IMR-90 (cell line): ENCODE measurements at regions not wholly inside any gene's neighbourhood (a gene's known extent, or its start where the extent isn't known, plus 50 kb on each side); places are given as distances from the start of the nearest gene placed in this dataset.

Experiments
- ATAC-seq: fragments of 200-7000 bp; cut with Tn5 transposase; 2 replicates; pipeline ENCODE4 v1.9.1; 2020; ENCODE audit warnings: low read depth, mild to moderate bottlenecking, moderate library complexity
- BruUV-seq: library from RNA; stranded (reverse); fragments of 400-500 nt; replicated peaks from 2 replicates; lab custom pipeline; 2021; lab: Mats Ljungman, UMichigan
- CTCF ChIA-PET: fragments of 300-600 bp; formaldehyde crosslinking; extraction: SDS; loops from one replicate; lab custom pipeline; 2021; ENCODE audit warnings: antibody characterized with exemption; lab: Yijun Ruan, JAX
- POLR2A ChIA-PET: fragments of 300-600 bp; sonication (Branson Sonifier 250); formaldehyde crosslinking; loops from one replicate; lab custom pipeline; 2022; ENCODE audit warnings: antibody characterized with exemption; ENCODE audit not compliant: unreplicated experiment; lab: Charles Lee
- DNase-seq: peaks from one replicate; pipeline ENCODE4 v3.0.0; 2013
- H2AFZ ChIP-seq: replicated peaks from 2 replicates; pipeline ENCODE3; 2013; ENCODE audit warnings: low read length, mild to moderate bottlenecking; ENCODE audit not compliant: poor library complexity
- H2AK5ac ChIP-seq: 2 replicates; pipeline ENCODE4 v1.6.1; 2013; ENCODE audit warnings: low read depth, low read length, inconsistent platforms
- H2AK9ac ChIP-seq: replicated peaks from 2 replicates; pipeline ENCODE3; 2013; ENCODE audit warnings: mild to moderate bottlenecking, low read depth, low read length, moderate library complexity; ENCODE audit not compliant: poor library complexity
- H2BK120ac ChIP-seq: 2 replicates; pipeline ENCODE4 v1.6.1; 2013; ENCODE audit warnings: low read depth, low read length, inconsistent platforms
- H2BK15ac ChIP-seq: 3 replicates; pipeline ENCODE4 v1.6.1; 2013; ENCODE audit warnings: low read depth, low read length, inconsistent platforms
- H2BK20ac ChIP-seq: 2 replicates; pipeline ENCODE4 v1.6.1; 2013; ENCODE audit warnings: low read depth, mild to moderate bottlenecking, inconsistent platforms, low read length, moderate library complexity
- H2BK5ac ChIP-seq: 2 replicates; pipeline ENCODE4 v1.6.1; 2013; ENCODE audit warnings: mild to moderate bottlenecking, low read depth, low read length, inconsistent platforms; ENCODE audit not compliant: poor library complexity, severe bottlenecking
- H3K14ac ChIP-seq: replicated peaks from 2 replicates; pipeline ENCODE4 v1.6.1; 2013; ENCODE audit warnings: low read depth, low read length, inconsistent platforms
- H3K18ac ChIP-seq: 2 replicates; pipeline ENCODE4 v1.6.1; 2013; ENCODE audit warnings: low read depth, low read length, control low read depth
- H3K23ac ChIP-seq: 2 replicates; pipeline ENCODE4 v1.6.1; 2013; ENCODE audit warnings: low read depth, low read length, inconsistent platforms
- H3K27ac ChIP-seq: 2 replicates; pipeline ENCODE4 v1.5.1; 2013; ENCODE audit warnings: mild to moderate bottlenecking, control low read depth, low read length; ENCODE audit not compliant: insufficient read depth
- H3K27me3 ChIP-seq: 2 replicates; pipeline ENCODE4 v1.6.1; 2013; ENCODE audit warnings: low read length; ENCODE audit not compliant: control insufficient read depth, insufficient read depth
- H3K36me3 ChIP-seq: 2 replicates; pipeline ENCODE4 v1.6.1; 2013; ENCODE audit warnings: low read length, mixed read lengths; ENCODE audit not compliant: control insufficient read depth, insufficient read depth
- H3K4ac ChIP-seq: 2 replicates; pipeline ENCODE4 v1.6.1; 2013; ENCODE audit warnings: low read depth, low read length, inconsistent platforms
- H3K4me1 ChIP-seq: 2 replicates; pipeline ENCODE4 v1.6.1; 2013; ENCODE audit warnings: low read length, mixed read lengths; ENCODE audit not compliant: control insufficient read depth, insufficient read depth
- H3K4me2 ChIP-seq: 2 replicates; pipeline ENCODE4 v1.6.1; 2013; ENCODE audit warnings: low read depth, mild to moderate bottlenecking, control low read depth, low read length, moderate library complexity
- H3K4me3 ChIP-seq: 2 replicates; pipeline ENCODE4 v1.5.1; 2013; ENCODE audit warnings: low read depth, mild to moderate bottlenecking, control low read depth, low read length, moderate library complexity; ENCODE audit not compliant: insufficient read depth
- H3K56ac ChIP-seq: 2 replicates; pipeline ENCODE4 v1.6.1; 2013; ENCODE audit warnings: low read length, inconsistent platforms; ENCODE audit not compliant: insufficient read depth; ENCODE audit errors: extremely low read depth
- H3K79me1 ChIP-seq, 2 experiments: 2 replicates each; pipeline ENCODE4 v1.6.1; 2013; ENCODE audit warnings: low read length in 2 of 2, inconsistent platforms in 1 of 2, low read depth in 1 of 2
- H3K9ac ChIP-seq: 2 replicates; pipeline ENCODE4 v1.6.1; 2013; ENCODE audit warnings: low read depth, low read length, control low read depth
- H3K9me1 ChIP-seq: 2 replicates; pipeline ENCODE4 v1.6.1; 2013; ENCODE audit warnings: low read length, inconsistent platforms; ENCODE audit not compliant: insufficient read depth
- H3K9me3 ChIP-seq: 2 replicates; pipeline ENCODE4 v1.6.1; 2013; ENCODE audit warnings: low read length; ENCODE audit not compliant: control insufficient read depth, insufficient read depth
- H4K20me1 ChIP-seq: 2 replicates; pipeline ENCODE4 v1.6.1; 2013; ENCODE audit warnings: low read length, inconsistent platforms; ENCODE audit not compliant: insufficient read depth
- H4K5ac ChIP-seq: 2 replicates; pipeline ENCODE4 v1.6.1; 2013; ENCODE audit warnings: mild to moderate bottlenecking, low read depth, low read length, control low read depth
- H4K8ac ChIP-seq, 2 experiments: 2 replicates each; pipeline ENCODE4 v1.6.1; 2013; ENCODE audit warnings: low read depth in 2 of 2, low read length in 2 of 2, control low read depth in 1 of 2, inconsistent platforms in 1 of 2
- H4K91ac ChIP-seq: 2 replicates; pipeline ENCODE4 v1.6.1; 2013; ENCODE audit warnings: low read depth, low read length, inconsistent platforms; ENCODE audit not compliant: insufficient read depth
- BHLHE40 ChIP-seq: fragments of 150-350 bp; IDR thresholded peaks from 2 replicates; pipeline ENCODE4 v1.6.1; 2016; ENCODE audit warnings: mild to moderate bottlenecking, low read depth, low read length
- CEBPB ChIP-seq: IDR thresholded peaks from 2 replicates; pipeline ENCODE4 v1.6.1; 2012; ENCODE audit warnings: low read depth, low read length, improper control_type of control experiment
- CHD1 ChIP-seq: IDR thresholded peaks from 2 replicates; pipeline ENCODE4 v1.6.1; 2012; ENCODE audit warnings: low read depth, low read length, improper control_type of control experiment
- FOS ChIP-seq: fragments of 150-350 bp; IDR thresholded peaks from 2 replicates; pipeline ENCODE4 v1.6.1; 2016; ENCODE audit warnings: low read depth, low read length
- MAFK ChIP-seq: IDR thresholded peaks from 2 replicates; pipeline ENCODE4 v1.6.1; 2012; ENCODE audit warnings: low read depth, low read length, improper control_type of control experiment
- MAZ ChIP-seq: IDR thresholded peaks from 2 replicates; pipeline ENCODE4 v1.6.1; 2012; ENCODE audit warnings: low read depth, mild to moderate bottlenecking, low read length, improper control_type of control experiment, moderate library complexity, borderline replicate concordance
- MXI1 ChIP-seq: IDR thresholded peaks from 2 replicates; pipeline ENCODE4 v1.6.1; 2012; ENCODE audit warnings: low read depth, mild to moderate bottlenecking, low read length, moderate library complexity, borderline replicate concordance
- NFE2L2 ChIP-seq: fragments of 150-350 bp; IDR thresholded peaks from 2 replicates; pipeline ENCODE4 v1.6.1; 2016; ENCODE audit warnings: low read depth, mild to moderate bottlenecking, low read length
- POLR2A ChIP-seq: IDR thresholded peaks from 2 replicates; pipeline ENCODE4 v1.6.1; 2012; ENCODE audit warnings: mild to moderate bottlenecking, low read depth, low read length
- RAD21 ChIP-seq: IDR thresholded peaks from 2 replicates; pipeline ENCODE4 v1.6.1; 2012; ENCODE audit warnings: low read length, improper control_type of control experiment
- RCOR1 ChIP-seq: IDR thresholded peaks from 2 replicates; pipeline ENCODE4 v1.6.1; 2012; ENCODE audit warnings: mild to moderate bottlenecking, low read length, improper control_type of control experiment; ENCODE audit not compliant: insufficient replicate concordance
- RFX5 ChIP-seq: IDR thresholded peaks from 2 replicates; pipeline ENCODE4 v1.8.0; 2012; ENCODE audit warnings: low read depth, mild to moderate bottlenecking, low read length, moderate library complexity
- SMC3 ChIP-seq: fragments of 150-350 bp; IDR thresholded peaks from 2 replicates; pipeline ENCODE4 v1.6.1; 2016; ENCODE audit warnings: low read depth, mild to moderate bottlenecking, antibody characterized with exemption, low read length, moderate library complexity
- WGBS, 2 experiments: methylation state at CpG; one replicate each; pipeline versions ENCODE4 v1.1.5 to v1.1.7; 2013; ENCODE audit warnings: missing lambda C conversion rate in 2 of 2; ENCODE audit not compliant: insufficient read length in 1 of 2; ENCODE audit errors: extremely low coverage in 2 of 2; 5-methylcytosine and 5-hydroxymethylcytosine counted together
- dilution Hi-C: fragments of 300-500 bp; cut with HindIII; formaldehyde crosslinking; loops from one replicate; pipeline ENCODE4 v1.14.3; 2018; ENCODE audit warnings: low sequenced_read_pairs; ENCODE audit not compliant: unreplicated experiment
- in situ Hi-C: fragments of 300-500 bp; cut with MboI; formaldehyde crosslinking; loops from 3 replicates; pipeline ENCODE4 v1.14.3; 2019; ENCODE audit warnings: low sequenced_read_pairs, inconsistent platforms, mixed read lengths
- intact Hi-C: fragments of 100-400 bp; cut with micrococcal nuclease; formaldehyde crosslinking; loops from 2 replicates; pipeline ENCODE4 v1.10.0; 2022
- TF ChIP-seq, protein P1 (sequence below): fragments of 150-350 bp; IDR thresholded peaks from 2 replicates; pipeline ENCODE4 v1.6.1; 2016; ENCODE audit warnings: low read depth, mild to moderate bottlenecking, low read length, moderate library complexity, borderline replicate concordance
- TF ChIP-seq, protein P2 (sequence below): fragments of 150-350 bp; IDR thresholded peaks from 2 replicates; pipeline ENCODE4 v1.6.1; 2017; ENCODE audit warnings: mild to moderate bottlenecking, antibody characterized with exemption, low read length, low read depth
- TF ChIP-seq, protein P3 (sequence below): conservative IDR thresholded peaks from 2 replicates; pipeline ENCODE4 v1.5.1; 2012; ENCODE audit warnings: mild to moderate bottlenecking, low read depth, low read length, improper control_type of control experiment

DNA sequence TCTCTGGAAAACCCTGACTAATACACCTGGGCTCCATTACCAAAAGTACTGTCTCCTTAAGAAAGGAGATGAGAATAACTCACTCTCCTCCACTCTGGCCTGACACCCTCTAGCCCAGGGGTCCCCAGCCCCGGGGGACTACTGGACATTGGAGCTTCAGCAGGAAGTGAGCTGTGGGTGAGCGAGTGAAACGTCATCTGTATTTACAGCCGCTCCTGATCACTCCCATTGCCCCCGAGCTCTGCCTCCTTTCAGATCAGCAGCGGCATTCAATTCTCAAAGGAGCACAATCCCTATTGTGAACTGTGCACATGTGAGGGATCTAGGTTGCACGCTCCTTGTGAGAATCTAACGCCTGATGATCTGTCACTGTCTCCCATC is 126.3 kb upstream of the TNRC6C start:
- Histone ChIP-seq H3K9me3 (no peaks in the 10 kb centered on the region), H3K9me1 (no peaks in the 10 kb centered on the region; the same call in 1 of the 2 replicates), H3K36me3 (no peaks in the 10 kb centered on the region), H2BK120ac (no peak overlapping the region), H3K4ac (no peak overlapping the region), H2AK5ac (no peak overlapping the region), H3K27me3 (no peaks in the 10 kb centered on the region; the same call in 1 of the 2 replicates), H3K4me3 (no peak overlapping the region), H3K9ac (no peak overlapping the region), H2BK15ac (no peak overlapping the region), H4K20me1 (no peaks in the 10 kb centered on the region), H3K56ac (no peak overlapping the region), H3K18ac (no peak overlapping the region), H4K5ac (no peak overlapping the region), H4K8ac (no peak overlapping the region), H3K79me1 (no peaks in the 10 kb centered on the region), H2AK9ac (no peak overlapping the region), H4K91ac (no peak overlapping the region), H2BK20ac (no peak overlapping the region), H2BK5ac (no peak overlapping the region), H3K27ac (no peak overlapping the region), H3K23ac (no peak overlapping the region), H3K4me2 (no peak overlapping the region), H3K4me1 (peaks cover 14% of the 10 kb centered on the region), H2AFZ (no peak overlapping the region), H3K14ac (no peak overlapping the region)
- intact Hi-C loops (no loop called here), dilution Hi-C loops (no loop called here), in situ Hi-C loops (no loop called here)
- no peak for DNase-seq
- TF ChIP-seq, protein P1, sequence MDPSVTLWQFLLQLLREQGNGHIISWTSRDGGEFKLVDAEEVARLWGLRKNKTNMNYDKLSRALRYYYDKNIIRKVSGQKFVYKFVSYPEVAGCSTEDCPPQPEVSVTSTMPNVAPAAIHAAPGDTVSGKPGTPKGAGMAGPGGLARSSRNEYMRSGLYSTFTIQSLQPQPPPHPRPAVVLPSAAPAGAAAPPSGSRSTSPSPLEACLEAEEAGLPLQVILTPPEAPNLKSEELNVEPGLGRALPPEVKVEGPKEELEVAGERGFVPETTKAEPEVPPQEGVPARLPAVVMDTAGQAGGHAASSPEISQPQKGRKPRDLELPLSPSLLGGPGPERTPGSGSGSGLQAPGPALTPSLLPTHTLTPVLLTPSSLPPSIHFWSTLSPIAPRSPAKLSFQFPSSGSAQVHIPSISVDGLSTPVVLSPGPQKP = no peak
- TF ChIP-seq FOS = no peak
- TF ChIP-seq BHLHE40 = no peak
- TF ChIP-seq RCOR1 = no peak
- no peak for TF ChIP-seq CHD1
- TF ChIP-seq MAZ = no peak
- TF ChIP-seq, protein P2, sequence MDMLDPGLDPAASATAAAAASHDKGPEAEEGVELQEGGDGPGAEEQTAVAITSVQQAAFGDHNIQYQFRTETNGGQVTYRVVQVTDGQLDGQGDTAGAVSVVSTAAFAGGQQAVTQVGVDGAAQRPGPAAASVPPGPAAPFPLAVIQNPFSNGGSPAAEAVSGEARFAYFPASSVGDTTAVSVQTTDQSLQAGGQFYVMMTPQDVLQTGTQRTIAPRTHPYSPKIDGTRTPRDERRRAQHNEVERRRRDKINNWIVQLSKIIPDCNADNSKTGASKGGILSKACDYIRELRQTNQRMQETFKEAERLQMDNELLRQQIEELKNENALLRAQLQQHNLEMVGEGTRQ = no peak
- TF ChIP-seq POLR2A = no peak
- TF ChIP-seq SMC3 = no peak
- TF ChIP-seq RFX5 = no peak
- no peak for TF ChIP-seq MAFK
- no peak for TF ChIP-seq CEBPB
- TF ChIP-seq RAD21 = no peak
- TF ChIP-seq, protein P3, sequence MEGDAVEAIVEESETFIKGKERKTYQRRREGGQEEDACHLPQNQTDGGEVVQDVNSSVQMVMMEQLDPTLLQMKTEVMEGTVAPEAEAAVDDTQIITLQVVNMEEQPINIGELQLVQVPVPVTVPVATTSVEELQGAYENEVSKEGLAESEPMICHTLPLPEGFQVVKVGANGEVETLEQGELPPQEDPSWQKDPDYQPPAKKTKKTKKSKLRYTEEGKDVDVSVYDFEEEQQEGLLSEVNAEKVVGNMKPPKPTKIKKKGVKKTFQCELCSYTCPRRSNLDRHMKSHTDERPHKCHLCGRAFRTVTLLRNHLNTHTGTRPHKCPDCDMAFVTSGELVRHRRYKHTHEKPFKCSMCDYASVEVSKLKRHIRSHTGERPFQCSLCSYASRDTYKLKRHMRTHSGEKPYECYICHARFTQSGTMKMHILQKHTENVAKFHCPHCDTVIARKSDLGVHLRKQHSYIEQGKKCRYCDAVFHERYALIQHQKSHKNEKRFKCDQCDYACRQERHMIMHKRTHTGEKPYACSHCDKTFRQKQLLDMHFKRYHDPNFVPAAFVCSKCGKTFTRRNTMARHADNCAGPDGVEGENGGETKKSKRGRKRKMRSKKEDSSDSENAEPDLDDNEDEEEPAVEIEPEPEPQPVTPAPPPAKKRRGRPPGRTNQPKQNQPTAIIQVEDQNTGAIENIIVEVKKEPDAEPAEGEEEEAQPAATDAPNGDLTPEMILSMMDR = no peak
- no peak for TF ChIP-seq MXI1
- no peak for TF ChIP-seq NFE2L2
- no CpG with 5 or more reads among the region's 8 CpGs for WGBS, 2 experiments
- BruUV-seq = no TSS peak
- ATAC-seq = no peak
- ChIA-PET CTCF (no interaction called here), POLR2A (no interaction called here)
